HG03460 (cell line): ENCODE measurements at regions not wholly inside any gene's neighbourhood (a gene's known extent, or its start where the extent isn't known, plus 50 kb on each side); places are given as distances from the start of the nearest gene placed in this dataset.
"Not testable (repeated sequence)": the region's sequence is repeated elsewhere in the genome, so short reads cannot be mapped to it uniquely, and the experiment has no call there.

Source experiments
- ATAC-seq: cut with Tn5 transposase; IDR thresholded peaks from one replicate; pipeline ENCODE4 v1.9.1; 2021; ENCODE audit not compliant: unreplicated experiment

GRCh38 chr9:30301271-30301963 lies 2083.0 kb upstream of the ACO1 start:
- ATAC-seq = no peak

GRCh38 chr9:30310711-30311110 lies 2073.7 kb upstream of the ACO1 start:
- ATAC-seq = no peak

GRCh38 chr9:30329431-30329830 lies 2055.0 kb upstream of the ACO1 start:
- no peak for ATAC-seq

- no peak for ATAC-seq
Observed at GRCh38 chr9:30348904-30349303, 2035.5 kb upstream of the ACO1 start.

GRCh38 chr9:30349526-30350513 lies 2034.6 kb upstream of the ACO1 start:
- no peak for ATAC-seq

- no peak for ATAC-seq
Observed at GRCh38 chr9:30356221-30356620, 2028.2 kb upstream of the ACO1 start.

- no peak for ATAC-seq
Observed at GRCh38 chr9:30362373-30362772, 2022.1 kb upstream of the ACO1 start.

- not testable (repeated sequence) for ATAC-seq
Observed at GRCh38 chr9:30366140-30366539, 2018.3 kb upstream of the ACO1 start.

GRCh38 chr9:30382271-30382670 lies 2002.2 kb upstream of the ACO1 start:
- ATAC-seq = no peak

GRCh38 chr9:30410273-30410672 lies 1974.2 kb upstream of the ACO1 start:
- ATAC-seq = no peak

- ATAC-seq = no peak
Observed at GRCh38 chr9:30411571-30411970, 1972.9 kb upstream of the ACO1 start.

- ATAC-seq = no peak
Observed at GRCh38 chr9:30459156-30459555, 1925.3 kb upstream of the ACO1 start.

GRCh38 chr9:30476826-30477225 lies 1907.6 kb upstream of the ACO1 start:
- no peak for ATAC-seq

- no peak for ATAC-seq
Observed at GRCh38 chr9:30478684-30479083, 1905.8 kb upstream of the ACO1 start.

- no peak for ATAC-seq
Observed at GRCh38 chr9:30482499-30482898, 1901.9 kb upstream of the ACO1 start.

GRCh38 chr9:30484690-30485089 lies 1899.8 kb upstream of the ACO1 start:
- no peak for ATAC-seq

- ATAC-seq = no peak
Observed at GRCh38 chr9:30504502-30504905, 1879.9 kb upstream of the ACO1 start.

GRCh38 chr9:30505311-30505710 lies 1879.1 kb upstream of the ACO1 start:
- no peak for ATAC-seq

GRCh38 chr9:30506749-30507148 lies 1877.7 kb upstream of the ACO1 start:
- no peak for ATAC-seq

- no peak for ATAC-seq
Observed at GRCh38 chr9:30507166-30507565, 1877.3 kb upstream of the ACO1 start.

- ATAC-seq = no peak
Observed at GRCh38 chr9:30511666-30512065, 1872.8 kb upstream of the ACO1 start.

- ATAC-seq = no peak
Observed at GRCh38 chr9:30519166-30519565, 1865.3 kb upstream of the ACO1 start.
